ENCODE measurements at regions not wholly inside any gene's neighbourhood (a gene's known extent, or its start where the extent isn't known, plus 50 kb on each side); places are given as distances from the start of the nearest gene placed in this dataset.

GRCh38 chr7:149570784-149571183 is 73.2 kb upstream of the ZNF746 start:
- no peak overlapping the region for H3K4me3 ChIP-seq (ENCODE audit: low read depth, low read length)
- no peak for DNase-seq (ENCODE audit: low read depth)
- TF ChIP-seq, protein P1, sequence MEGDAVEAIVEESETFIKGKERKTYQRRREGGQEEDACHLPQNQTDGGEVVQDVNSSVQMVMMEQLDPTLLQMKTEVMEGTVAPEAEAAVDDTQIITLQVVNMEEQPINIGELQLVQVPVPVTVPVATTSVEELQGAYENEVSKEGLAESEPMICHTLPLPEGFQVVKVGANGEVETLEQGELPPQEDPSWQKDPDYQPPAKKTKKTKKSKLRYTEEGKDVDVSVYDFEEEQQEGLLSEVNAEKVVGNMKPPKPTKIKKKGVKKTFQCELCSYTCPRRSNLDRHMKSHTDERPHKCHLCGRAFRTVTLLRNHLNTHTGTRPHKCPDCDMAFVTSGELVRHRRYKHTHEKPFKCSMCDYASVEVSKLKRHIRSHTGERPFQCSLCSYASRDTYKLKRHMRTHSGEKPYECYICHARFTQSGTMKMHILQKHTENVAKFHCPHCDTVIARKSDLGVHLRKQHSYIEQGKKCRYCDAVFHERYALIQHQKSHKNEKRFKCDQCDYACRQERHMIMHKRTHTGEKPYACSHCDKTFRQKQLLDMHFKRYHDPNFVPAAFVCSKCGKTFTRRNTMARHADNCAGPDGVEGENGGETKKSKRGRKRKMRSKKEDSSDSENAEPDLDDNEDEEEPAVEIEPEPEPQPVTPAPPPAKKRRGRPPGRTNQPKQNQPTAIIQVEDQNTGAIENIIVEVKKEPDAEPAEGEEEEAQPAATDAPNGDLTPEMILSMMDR (conservative IDR thresholded peaks at IDR 0.05; ENCODE audit: low read depth, low read length): no peak

GRCh38 chr7:149569726-149570422 is 72.3 kb upstream of the ZNF746 start:
- no peak overlapping the region for H3K4me3 ChIP-seq (ENCODE audit: low read depth, low read length)
- TF ChIP-seq, protein P1 (conservative IDR thresholded peaks at IDR 0.05; ENCODE audit: low read depth, low read length): no peak
- no peak for DNase-seq (ENCODE audit: low read depth)

DNA sequence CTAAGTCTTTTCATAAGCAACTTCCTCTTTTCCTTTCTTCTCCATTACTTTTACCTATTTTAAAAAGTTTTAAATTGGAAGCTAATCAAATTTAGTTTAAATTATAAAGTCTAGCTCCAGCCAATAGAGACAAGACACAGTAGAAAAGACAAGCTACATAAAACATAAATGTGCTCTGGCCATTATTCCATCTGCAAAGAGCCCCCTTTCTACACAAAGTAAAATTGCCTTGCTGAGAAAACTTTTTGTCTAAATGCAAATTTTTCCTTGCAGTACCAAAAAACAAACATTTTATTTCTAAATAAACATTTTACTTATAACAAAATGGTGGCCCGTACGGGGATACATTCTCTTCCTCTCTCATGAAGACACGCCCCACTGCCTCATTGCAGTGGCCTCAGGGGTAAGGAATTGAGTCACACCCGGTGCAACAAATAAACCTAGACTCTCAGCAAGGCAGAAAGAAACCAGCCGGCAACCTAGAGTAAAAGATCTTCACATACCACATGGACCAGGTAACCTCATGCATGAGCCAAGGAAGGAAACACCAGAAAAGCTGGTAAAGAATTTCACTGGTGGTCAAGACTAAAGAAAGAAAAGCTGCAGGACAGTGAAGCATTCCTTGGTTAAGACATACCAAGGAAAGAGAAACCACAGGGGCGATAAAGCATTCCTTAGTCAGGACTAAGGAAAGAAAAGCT is 71.6 kb upstream of the ZNF746 start:
- DNase-seq (ENCODE audit: low read depth): no peak
- no peak overlapping the region for H3K4me3 ChIP-seq (ENCODE audit: low read depth, low read length)
- TF ChIP-seq, protein P1 (conservative IDR thresholded peaks at IDR 0.05; ENCODE audit: low read depth, low read length): no peak

DNA sequence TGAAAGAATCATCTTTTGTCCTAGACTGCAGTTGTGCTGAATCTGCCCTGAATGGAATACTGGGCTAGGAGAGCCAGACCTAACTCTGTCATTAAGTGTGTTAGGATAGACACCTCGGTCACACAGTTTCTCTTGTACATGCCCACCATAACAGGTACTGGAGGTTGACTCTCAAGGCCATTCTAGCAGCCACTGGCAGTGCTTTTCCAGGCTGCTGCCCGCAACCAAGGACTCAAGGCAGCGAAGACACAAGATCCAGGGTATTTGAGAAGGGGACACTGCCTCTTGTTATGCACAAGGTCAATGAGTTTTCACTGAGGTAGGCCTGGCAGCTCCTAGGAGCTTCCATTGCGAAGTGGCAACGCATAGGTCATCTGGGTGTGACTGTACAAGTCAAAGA is 70.6 kb upstream of the ZNF746 start:
- DNase-seq (ENCODE audit: low read depth): no peak
- TF ChIP-seq, protein P1 (conservative IDR thresholded peaks at IDR 0.05; ENCODE audit: low read depth, low read length): no peak
- H3K4me3 ChIP-seq (ENCODE audit: low read depth, low read length): no peak overlapping the region

DNA sequence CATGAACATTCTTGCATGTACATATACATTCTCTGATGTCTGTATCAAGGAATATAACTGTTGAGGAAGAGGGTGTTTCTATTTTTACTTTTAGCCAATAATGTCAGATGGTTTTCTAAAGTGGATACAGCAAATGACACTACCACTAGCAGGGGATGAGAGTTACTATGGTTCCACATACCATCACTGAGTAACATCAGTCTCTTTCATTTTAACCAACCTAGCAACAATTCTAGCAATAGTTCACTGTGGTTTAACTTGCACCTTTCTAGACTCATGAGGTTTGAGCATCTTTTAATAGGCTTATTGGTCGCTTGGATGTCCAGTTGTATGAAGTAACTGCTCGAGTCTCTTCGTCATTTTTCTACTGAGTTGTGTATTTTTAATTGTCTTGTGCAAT is 68.5 kb upstream of the ZNF746 start:
- no peak for DNase-seq (ENCODE audit: low read depth)
- TF ChIP-seq, protein P1 (conservative IDR thresholded peaks at IDR 0.05; ENCODE audit: low read depth, low read length): no peak

GRCh38 chr7:149565096-149565382 is 67.4 kb upstream of the ZNF746 start:
- no peak for DNase-seq (ENCODE audit: low read depth)
- TF ChIP-seq, protein P1 (conservative IDR thresholded peaks at IDR 0.05; ENCODE audit: low read depth, low read length): no peak
- H3K4me3 ChIP-seq (ENCODE audit: low read depth, low read length): no peak overlapping the region

More for the DNA sequence above, 68.5 kb upstream of the ZNF746 start:
- H3K4me3 ChIP-seq (ENCODE audit: low read depth, low read length): no peak overlapping the region

Measured in epithelial cell of proximal tubule (primary cell).